GM06990 (cell line): ENCODE measurements at regions not wholly inside any gene's neighbourhood (a gene's known extent, or its start where the extent isn't known, plus 50 kb on each side); places are given as distances from the start of the nearest gene placed in this dataset.

ENCODE experiments used
- DNase-seq: peaks from one replicate; pipeline ENCODE4 v3.0.0-alpha.2; 2011; ENCODE audit not compliant: insufficient read length; ENCODE audit errors: extremely low read depth
- H3K27me3 ChIP-seq: replicated peaks from 2 replicates; pipeline ENCODE4 v1.6.0; 2011; ENCODE audit warnings: low read length; ENCODE audit not compliant: control insufficient read depth, insufficient read depth
- H3K36me3 ChIP-seq: 2 replicates; pipeline ENCODE4 v1.5.1; 2011; ENCODE audit warnings: low read length; ENCODE audit not compliant: control insufficient read depth, insufficient read depth
- H3K4me3 ChIP-seq: replicated peaks from 2 replicates; pipeline ENCODE4 v1.5.1; 2011; ENCODE audit warnings: low read depth, mild to moderate bottlenecking, control low read depth, low read length
- CTCF ChIP-seq: IDR thresholded peaks from 2 replicates; pipeline ENCODE4 v1.5.1; 2011; ENCODE audit warnings: low read length, control low read depth, mild to moderate bottlenecking, inconsistent platforms; ENCODE audit not compliant: insufficient read depth, poor library complexity, severe bottlenecking

GRCh38 chr12:74980510-74980909 is 229.1 kb downstream of the KCNC2 start:
- no peak for TF ChIP-seq CTCF
- Histone ChIP-seq H3K36me3 (no peaks in the 10 kb centered on the region), H3K4me3 (no peak overlapping the region), H3K27me3 (no peaks in the 10 kb centered on the region)
- DNase-seq = no peak

GRCh38 chr12:74981541-74981940 is 228.1 kb downstream of the KCNC2 start:
- DNase-seq = no peak
- H3K27me3 ChIP-seq = no peaks in the 10 kb centered on the region
- TF ChIP-seq CTCF = no peak
- no peaks in the 10 kb centered on the region for H3K36me3 ChIP-seq
- no peak overlapping the region for H3K4me3 ChIP-seq

- no peak for DNase-seq
- H3K27me3 ChIP-seq = no peaks in the 10 kb centered on the region
- no peak overlapping the region for H3K4me3 ChIP-seq
Observed at GRCh38 chr12:74983917-74984316, 225.7 kb downstream of the KCNC2 start.

GRCh38 chr12:74984631-74985030 is 225.0 kb downstream of the KCNC2 start:
- DNase-seq = no peak
- H3K36me3 ChIP-seq = no peaks in the 10 kb centered on the region
- TF ChIP-seq CTCF = no peak
- no peaks in the 10 kb centered on the region for H3K27me3 ChIP-seq
- H3K4me3 ChIP-seq = no peak overlapping the region

More at GRCh38 chr12:74983917-74984316, 225.7 kb downstream of the KCNC2 start:
- H3K36me3 ChIP-seq = no peaks in the 10 kb centered on the region
- no peak for TF ChIP-seq CTCF

- TF ChIP-seq CTCF = no peak
- DNase-seq = no peak
- no peaks in the 10 kb centered on the region for H3K36me3 ChIP-seq
- H3K4me3 ChIP-seq = no peak overlapping the region
- no peaks in the 10 kb centered on the region for H3K27me3 ChIP-seq
Observed at GRCh38 chr12:74985293-74985985, 224.2 kb downstream of the KCNC2 start.

GRCh38 chr12:74985986-74986319 is 223.7 kb downstream of the KCNC2 start:
- no peaks in the 10 kb centered on the region for H3K27me3 ChIP-seq
- H3K36me3 ChIP-seq = no peaks in the 10 kb centered on the region
- H3K4me3 ChIP-seq = no peak overlapping the region
- no peak for TF ChIP-seq CTCF
- DNase-seq = no peak
